Stimulated activated CD8-positive, alpha-beta memory T cell treated with anti-CD3 and anti-CD28 coated beads, Interleukin-4, amount 100 ng/mL, for 48 hours (primary cell): ENCODE measurements at regions not wholly inside any gene's neighbourhood (a gene's known extent, or its start where the extent isn't known, plus 50 kb on each side); places are given as distances from the start of the nearest gene placed in this dataset.
"Not testable (repeated sequence)": the region's sequence is repeated elsewhere in the genome, so short reads cannot be mapped to it uniquely, and the experiment has no call there.

Experiments
- DNase-seq: peaks from one replicate; pipeline ENCODE4 v3.0.0-alpha.2; 2020

DNA sequence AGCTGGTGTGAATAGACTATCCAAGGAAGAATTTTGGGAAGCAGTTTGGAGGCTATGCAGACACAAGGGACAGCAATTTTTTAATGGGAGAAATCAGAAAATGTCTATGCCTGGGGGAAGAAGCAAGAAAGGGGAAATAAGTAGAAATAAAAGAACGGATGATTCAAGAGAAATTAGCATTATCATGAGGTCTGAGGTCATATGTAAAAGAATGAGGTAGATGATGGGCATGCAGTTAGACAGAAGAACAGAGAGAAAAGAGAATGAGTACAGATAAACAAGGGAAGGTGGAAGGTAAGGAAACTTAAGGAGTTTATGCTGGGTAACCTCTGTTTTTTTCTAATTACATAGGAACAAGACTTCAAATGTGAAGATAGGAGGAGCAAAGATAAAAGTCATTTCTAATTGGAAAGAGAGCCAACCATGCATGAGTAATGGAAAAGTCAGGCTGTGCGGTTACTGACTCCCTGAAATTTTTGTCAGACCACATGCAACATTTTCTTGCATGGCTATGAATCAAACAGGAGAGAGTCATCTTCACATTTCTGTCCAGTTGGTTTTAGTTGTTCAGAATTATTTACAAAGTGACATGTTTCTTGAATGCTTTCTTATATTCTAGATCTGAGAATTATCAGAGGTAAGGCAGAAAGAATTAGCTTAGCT lies 101.0 kb upstream of the PIK3R1 start:
- DNase-seq = no peak

DNA sequence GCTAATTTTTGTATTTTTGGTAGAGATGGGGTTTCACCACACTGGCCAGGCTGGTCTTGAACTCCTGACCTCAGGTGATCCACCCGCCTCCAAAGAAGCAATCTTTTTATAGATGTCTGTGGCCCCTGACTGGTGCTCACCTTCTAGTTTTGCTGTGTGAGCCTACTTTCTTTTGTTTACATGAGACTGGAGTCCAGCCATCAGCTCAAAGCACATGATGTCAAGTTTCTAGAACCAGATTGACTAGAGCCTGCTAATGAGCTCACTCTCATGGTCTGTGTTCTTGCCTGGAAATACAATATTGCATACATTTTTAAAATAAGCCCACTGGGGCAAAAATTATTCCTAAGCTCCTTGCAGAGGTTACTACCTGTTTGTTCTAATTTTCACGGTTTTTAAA lies 102.9 kb upstream of the PIK3R1 start:
- DNase-seq = no peak

DNA sequence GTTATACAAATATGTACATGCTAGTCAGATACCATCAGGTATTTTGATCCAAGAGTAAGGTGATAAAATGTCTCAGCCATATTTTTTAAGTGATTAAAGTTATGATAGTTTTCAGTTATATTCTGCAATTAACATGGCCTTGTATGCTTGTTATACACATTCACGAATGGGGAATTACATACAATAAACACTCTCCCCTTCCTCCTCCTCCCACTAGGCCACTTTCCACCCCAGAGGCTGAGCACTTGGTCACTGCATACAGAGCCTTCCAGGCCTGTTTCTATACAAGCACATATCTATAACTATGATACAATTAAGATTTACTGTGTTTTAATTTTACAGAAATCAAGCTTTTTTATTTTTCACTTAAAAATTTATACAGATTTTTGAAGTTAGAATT lies 104.7 kb upstream of the PIK3R1 start:
- no peak for DNase-seq

DNA sequence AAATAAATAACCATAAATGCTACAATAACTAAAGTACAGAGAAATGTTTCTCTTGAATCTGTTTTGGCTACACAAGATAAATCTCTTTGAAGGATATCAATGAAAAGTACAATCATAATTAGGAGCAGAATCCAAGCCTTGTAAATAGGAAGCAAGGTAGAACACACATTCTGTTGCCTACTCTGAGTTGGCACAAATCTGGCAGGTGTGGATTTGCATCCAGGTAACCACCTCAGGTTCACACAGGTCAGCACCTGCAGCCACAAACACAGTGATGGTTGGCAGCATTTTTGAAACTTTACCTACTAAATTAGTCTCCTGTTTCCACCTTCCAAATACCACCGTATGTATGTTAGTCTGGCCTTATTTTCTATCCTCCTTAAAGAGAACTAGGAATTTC lies 105.3 kb upstream of the PIK3R1 start:
- no peak for DNase-seq

DNA sequence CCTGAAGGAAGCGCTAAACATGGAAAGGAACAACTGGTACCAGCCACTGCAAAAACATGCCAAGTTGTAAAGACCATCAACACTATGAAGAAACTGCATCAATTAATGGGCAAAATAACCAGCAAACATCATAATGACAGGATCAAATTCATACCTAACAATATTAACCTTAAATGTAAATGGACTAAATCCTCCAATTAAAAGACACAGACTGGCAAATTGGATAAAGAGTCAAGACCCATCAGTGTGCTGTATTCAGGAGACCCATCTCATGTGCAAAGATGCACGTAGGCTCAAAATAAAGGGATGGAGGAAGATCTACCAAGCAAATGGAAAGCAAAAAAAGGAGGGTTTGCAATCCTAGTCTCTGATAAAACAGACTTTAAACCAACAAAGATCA lies 111.3 kb upstream of the PIK3R1 start:
- not testable (repeated sequence) for DNase-seq

DNA sequence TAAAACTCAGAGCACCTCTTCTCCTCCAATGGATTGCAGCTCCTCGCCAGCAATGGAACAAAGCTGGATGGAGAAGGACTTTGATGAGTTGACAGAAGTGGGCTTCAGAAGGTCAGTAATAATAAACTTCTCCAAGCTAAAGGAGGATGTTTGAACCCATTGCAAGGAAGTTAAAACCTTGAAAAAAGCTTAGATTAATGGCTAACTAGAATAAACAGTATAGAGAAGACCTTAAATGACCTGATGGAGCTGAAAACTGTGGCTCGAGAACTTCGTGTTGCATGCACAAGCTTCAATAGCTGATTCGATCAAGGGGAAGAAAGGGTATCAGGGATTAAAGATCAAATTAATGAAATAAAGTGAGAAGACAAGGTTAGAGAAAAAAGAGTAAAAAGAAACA lies 112.3 kb upstream of the PIK3R1 start:
- DNase-seq = not testable (repeated sequence)

DNA sequence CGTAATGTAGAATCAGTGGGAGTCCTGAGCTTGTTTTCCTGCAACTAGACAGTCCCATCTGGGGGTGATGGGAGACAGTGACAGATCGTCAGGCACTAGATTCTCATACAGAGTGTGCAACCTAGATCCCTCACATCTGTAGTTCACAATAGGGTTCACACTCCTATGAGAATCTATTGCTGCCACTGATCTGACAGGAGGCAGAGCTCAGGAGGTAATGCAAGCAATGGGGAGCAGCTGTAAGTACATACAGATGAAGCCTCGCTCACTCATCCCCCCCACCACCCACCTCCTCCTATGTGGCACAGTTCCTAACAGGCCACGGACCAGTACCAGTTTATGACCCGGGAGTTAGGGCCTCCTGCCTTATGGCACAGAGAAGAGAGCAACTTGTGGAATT lies 116.2 kb upstream of the PIK3R1 start:
- DNase-seq = no peak

DNA sequence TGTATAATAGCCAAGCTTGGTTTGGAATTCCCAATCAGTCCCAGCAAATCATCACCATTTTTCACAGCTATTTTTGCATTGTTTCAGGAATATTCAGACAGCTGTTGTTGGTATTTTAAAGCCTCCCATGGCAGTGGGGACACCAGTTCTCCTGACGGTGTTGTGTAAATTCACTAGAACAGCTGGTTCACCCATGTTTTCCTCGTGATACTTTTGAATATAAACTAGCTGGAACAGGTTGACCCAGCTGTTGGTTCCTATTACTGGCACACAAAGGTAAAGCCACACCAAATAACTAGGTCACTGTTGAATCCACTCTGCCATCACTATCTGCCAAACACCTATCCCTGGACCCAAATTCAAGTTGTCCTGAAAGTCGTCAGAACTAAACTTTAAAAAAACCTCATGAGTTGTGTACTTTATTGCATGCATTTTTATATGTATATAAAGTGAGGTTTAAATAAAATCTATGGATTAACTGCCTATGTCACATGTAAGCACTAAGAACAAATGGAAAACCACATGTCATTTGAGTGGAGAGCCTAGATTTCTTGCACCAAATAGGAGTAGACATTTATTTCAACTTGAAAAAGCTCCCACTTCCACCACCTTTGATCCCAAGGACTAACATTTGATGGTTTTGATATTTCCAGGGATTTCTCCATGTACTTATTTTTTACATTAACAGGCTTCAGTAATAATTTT lies 121.9 kb upstream of the PIK3R1 start:
- no peak for DNase-seq

DNA sequence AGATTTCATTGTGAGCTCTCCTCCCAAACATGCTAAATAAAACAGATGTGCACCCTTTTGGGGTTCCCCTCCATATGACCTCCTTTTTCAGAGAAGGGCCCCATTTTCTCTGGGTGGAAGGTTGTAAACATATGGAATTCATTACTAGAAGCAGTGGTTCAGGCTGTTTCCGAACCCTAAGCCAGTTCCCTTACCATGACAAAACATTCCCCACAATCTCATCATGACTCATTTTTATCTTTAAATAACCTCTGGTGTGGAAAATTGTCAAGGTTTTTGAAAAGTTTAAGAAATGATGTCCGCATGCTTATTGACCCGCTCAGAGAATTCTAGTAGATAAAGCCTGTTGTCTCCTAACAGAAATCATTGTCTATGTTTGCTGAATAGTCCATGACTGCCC lies 127.3 kb upstream of the PIK3R1 start:
- DNase-seq = no peak

DNA sequence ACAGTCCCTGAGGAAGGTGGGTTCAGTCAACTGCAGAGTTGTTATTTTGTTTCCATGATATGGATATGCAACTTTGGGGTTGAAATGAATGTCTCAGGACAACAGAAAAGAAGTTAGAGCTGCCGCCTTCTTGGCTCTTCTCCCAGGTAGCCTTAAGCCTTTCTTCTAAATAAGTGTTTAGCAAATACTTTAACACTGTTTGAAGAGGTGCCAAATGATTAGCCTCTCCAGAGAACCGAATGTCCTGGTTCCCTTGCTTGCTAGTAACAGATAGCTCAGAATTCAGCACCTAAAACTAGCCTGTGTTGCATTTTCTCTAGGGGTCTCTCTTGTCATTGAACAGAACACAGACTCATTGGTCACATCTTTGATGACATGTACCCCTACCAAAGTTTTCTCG lies 127.7 kb upstream of the PIK3R1 start:
- no peak for DNase-seq

DNA sequence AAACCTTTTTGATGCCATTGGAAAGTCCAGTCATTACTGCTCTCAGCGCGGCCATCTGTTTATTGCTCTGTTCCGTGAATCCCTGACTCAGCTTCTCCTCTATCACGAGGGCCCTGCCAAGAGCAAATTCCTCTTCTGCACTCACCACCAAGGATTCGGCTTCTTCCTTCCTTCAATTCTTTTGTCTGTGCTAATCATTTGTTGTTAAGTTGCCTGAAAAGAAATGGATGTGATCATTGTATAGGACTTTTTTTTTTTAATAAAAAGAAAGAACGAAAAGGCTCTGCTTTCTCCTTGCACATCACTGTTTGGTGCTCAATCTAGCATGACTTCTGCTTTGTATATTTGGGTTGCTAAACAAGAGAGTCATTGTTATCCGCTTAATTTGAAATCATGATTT lies 128.7 kb upstream of the PIK3R1 start:
- DNase-seq = no peak

DNA sequence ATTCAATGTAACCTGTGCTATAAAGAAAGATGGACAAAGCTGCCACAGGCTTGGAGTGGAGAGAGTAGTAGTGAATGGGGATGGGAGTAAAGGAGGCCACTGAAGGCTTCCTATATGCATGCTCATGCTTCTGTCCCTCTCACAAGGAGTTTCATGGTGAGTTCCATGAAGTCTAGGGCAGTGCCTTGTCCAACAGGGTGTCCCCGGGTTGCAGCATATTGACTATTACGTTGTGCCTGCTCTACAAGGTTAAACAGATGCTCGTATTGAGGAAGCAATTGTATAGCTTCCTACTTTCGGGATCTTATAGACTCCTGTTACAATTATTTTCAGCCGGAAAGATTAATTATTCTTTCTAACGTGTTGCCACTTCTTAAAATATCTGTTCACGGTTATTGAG lies 129.1 kb upstream of the PIK3R1 start:
- no peak for DNase-seq

DNA sequence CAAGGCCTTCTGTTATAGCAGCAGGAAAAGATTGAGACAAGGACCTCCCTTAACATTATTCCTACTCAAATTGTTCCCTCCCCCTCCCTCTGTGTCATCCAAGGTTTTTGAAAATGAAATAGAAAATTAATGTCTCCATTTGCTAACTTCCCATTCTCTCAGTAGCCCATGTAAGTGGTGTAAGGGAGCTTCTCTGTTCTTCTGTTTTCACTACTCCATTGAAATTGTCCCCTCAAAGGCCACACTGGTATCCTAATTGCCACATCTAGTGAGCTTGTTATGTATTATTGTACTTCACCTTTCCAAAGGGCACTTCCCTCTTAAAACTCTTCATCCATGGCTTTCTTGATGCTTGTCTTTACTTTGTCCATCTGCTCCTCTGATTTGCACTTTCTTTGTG lies 131.2 kb upstream of the PIK3R1 start:
- DNase-seq = no peak

DNA sequence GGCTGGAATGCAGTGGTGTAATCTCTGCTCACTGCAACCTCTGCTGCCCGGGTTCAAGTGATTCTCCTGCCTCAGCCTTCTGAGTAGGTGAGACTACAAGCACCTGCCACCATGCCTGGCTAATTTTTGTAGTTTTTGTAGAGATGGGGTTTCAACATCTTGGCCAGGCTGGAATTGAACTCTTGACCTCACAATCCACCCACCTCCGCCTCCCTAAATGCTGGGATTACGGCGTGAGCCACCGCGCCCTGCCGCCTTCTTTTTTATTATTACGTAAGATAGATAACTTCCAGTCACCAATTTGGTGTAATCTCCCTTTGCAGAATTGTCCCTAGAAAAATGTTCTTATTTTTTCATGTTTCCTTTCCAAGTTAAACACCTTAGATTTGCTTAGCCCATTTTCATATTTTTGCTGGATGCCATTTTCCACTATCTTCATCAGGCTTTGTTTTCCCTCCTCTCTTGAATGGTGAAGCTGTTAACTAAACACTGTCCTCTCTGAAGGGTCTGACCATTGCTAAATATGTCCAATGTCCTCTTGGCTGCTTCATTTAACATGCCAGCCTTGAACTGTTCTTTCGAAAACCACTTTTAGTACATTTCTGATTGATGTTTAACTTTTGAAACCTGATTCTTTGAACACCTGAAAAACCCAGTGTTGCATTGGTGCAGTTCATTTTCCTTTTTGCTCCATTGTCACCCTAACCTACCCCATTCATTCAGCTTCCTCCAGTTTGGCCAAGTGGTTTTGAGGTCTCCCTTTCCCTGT lies 135.1 kb upstream of the PIK3R1 start:
- DNase-seq = no peak

DNA sequence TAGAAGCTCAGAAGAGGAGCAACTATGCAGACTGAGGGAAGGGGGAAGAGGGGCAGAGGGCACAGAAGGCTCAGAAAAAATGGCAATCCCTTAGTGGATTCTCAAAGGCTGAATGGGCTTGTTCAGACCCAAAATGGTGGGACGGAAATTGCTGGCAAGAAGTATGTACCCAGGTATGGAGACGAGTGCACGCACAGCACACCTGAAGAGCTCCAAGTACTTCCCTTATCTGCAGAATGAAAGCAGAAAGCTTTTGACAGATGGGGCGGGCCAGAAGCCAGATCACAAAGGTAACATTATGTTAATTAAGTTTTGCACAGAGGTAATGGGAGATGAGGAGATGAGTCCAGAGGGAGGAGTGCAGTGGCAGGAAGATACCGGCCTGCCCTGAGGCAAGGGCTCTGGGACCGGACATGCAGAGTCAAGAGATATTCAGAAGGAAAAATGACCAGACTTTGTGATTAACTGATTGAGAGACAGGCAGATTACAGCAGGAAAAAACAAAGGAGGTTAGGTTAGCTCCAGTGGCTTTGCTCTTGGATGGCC lies 138.1 kb upstream of the PIK3R1 start:
- DNase-seq = no peak

DNA sequence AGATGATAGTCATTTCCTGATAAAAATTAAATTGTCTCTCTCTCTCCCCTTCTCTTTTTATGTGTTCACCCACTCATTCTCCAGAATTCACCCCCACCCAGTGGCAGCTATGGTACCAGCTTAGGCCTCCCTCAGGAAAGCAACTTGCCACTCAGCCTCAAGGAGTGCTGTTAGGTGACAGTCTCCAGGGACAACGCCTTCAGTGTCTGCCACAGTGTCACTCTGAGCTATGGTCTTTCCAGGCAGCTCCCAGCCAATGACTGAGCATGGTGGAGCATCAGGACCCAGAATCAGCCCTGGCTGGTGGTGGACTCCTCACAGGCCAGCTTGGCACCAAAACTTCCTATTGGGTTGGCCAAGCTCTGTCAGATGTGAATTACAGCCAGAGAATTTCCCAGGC lies 140.9 kb upstream of the PIK3R1 start:
- no peak for DNase-seq

DNA sequence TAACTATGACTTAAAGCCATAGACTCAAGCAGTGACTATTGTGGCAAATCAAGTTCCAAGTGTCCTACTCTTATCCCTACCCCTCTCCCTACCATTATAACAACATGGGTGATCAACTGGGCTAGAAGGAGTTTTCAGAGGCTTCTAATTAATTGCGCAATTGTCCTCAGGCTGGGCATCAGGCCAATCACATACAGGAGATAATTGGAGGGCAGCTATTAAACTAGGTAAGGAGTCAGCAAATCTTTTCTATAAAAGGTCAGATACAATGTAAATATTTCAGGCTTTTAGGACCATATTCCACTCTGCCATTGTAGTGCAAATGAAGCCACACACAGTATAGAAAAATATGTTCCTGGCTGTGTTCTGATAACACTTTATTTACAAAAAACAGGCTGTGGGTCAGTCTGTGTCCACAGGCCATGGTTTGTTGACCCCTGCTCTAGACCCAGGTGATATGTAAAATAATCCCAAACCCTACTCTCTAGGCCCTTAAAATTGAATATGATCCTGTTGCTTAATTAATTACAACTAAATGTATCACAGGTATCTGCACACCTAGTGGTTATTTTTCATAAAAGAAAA lies 141.4 kb upstream of the PIK3R1 start:
- DNase-seq = no peak

DNA sequence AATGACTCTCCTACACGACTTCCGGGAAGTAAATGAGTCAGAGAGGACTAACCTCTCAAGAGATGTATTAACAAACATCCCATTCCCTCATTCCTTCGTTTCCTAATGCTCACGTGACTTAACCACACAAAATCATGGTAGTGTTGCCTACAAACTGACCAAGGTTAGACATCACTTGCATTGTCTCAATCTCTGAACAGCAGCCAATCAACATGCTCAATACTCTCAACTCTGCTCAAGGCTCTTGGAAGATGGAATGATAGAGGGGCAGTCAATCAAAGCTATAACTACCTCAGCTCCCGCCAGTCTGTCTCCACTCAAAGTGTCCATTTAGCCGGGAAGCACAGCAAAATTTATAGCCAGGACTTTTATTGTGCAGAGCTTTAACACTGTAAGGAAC lies 143.8 kb upstream of the PIK3R1 start:
- no peak for DNase-seq

DNA sequence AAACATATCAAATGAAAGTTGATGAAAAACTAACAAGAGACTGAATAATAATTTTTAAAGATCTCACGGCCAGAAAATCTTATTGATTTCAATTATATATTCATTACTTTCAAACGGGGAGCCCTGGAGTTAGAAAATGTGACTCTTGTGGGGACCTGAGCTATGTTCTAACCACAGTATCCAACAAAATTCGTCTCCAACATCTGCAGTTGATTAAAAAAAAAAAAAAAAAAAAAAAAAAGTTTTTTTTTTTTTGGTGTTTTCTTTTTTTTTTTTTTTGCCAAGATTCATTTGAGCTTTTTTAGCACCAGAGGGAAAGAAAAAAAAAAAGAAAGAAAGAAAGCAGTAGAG lies 144.3 kb upstream of the PIK3R1 start:
- DNase-seq = no peak

DNA sequence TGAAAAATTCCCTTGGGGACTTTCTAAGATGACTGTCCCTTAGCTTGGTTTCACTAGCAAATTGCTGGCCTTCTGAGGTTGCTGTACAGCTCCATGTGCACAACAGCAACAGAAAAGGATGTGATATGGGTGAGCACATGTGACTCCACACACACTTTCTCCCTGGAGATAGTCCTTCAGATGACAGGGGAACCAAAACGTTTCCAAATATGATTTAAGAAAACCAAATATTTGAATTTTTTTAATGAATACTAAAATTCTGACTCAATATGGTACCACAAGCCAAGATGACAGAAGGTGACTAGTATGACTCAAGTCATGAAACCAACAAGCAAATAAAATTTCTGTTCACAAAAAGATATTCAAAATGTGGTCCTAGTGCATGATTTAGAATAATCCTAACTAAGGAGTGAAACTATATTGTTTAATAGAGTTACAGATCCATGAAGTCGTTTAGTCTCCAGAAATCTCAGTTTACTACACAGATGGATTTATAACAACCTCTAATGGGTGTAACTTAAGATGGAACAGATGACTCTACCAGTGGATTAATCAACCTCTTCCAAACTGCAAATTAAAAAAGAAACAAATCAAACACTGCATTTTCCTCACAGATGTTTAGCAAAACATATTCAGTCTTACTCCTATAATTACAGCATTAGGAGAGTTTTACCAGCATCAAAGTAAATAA lies 144.8 kb upstream of the PIK3R1 start:
- no peak for DNase-seq

DNA sequence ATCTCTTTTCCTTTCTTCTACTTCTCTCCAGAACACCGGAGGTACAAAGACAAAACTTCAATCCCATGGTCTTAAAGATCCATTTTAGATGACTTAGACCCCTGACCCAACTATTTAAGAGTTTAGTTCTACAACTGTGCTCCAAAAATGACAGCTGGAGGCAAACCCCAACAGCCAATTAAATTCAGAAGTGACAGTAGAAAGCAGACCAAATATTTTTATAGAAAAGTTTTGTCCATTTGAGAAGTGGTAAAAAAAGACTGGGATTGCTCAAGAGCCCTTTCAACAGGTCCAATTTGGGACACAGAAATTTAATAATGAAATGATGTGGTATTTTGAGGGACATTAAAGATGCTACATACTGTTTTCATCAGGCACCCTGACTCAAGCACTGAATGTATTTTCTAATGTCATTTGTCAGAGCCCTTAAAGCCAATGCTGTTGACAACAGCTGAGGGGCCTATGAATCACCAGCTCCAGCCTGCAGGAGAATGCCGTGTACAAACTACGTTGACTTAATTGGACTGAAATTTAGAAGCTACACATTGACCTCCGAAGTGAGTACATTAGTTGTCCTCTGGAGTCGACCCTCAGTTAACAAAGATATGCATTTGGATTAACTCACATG lies 147.5 kb upstream of the PIK3R1 start:
- no peak for DNase-seq

DNA sequence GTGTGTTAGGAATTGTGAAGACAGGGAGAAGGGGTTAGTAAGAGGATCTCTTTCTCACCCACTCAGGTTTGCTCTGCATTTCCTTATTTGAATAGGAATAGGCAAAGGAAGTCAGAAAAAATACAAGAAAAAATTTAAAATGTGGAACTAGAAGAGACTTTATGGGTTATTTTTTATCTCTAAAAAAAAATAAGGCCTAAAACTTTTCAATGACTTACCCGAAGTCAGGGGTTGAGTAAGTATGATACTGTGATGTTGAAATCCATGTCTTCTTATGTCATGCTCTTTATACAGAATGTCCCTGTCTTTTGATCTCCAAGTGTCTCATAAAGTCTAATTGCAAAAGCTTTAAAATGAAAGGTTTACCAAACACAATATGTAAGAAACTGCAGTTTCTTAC lies 148.3 kb upstream of the PIK3R1 start:
- no peak for DNase-seq
